ENCODE measurements at regions not wholly inside any gene's neighbourhood (a gene's known extent, or its start where the extent isn't known, plus 50 kb on each side); places are given as distances from the start of the nearest gene placed in this dataset.

DNA sequence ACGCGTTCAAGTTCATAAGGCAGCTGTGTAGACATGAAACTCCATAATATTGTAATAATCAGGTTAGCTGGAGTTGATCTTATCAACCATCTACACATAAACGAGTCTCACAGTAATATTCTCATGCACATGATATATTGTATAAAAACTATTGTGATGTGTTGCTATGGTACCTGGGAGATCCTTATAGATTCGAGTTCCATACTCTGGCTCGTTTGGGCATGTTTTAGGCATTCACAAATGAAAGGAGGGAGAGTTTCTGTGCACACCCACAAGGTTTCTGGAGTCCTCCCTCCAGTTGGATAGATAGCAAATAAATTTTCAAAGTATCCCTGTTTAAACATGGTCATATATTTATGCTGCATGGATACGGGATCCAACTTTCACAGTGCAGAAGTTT, 567.5 kb upstream of the SLC35B3 start:
- TF ChIP-seq FOXP2 (optimal IDR thresholded peaks at IDR 0.05; ENCODE audit: borderline replicate concordance, extremely low read depth, extremely low read length, insufficient read depth) (no peak), SIN3A (IDR thresholded peaks at IDR 0.05; ENCODE audit: borderline replicate concordance, insufficient read depth, low read length) (no peak), POLR2AphosphoS5 (IDR thresholded peaks at IDR 0.05; ENCODE audit: low read depth, low read length) (no peak)

Data from PFSK-1 (cell line).